Anterior cingulate cortex (tissue), 58 donors: ENCODE measurements at regions not wholly inside any gene's neighbourhood (a gene's known extent, or its start where the extent isn't known, plus 50 kb on each side); places are given as distances from the start of the nearest gene placed in this dataset.

Experiments
- DNase-seq, 58 donors: peaks; one replicate each; lab custom pipeline; 2025; lab: John Stamatoyannopoulos, UW

- DNase-seq, result no peak
Observed at GRCh38 chr4:144901141-144901540, 196.9 kb downstream of the ANAPC10 start.

DNA sequence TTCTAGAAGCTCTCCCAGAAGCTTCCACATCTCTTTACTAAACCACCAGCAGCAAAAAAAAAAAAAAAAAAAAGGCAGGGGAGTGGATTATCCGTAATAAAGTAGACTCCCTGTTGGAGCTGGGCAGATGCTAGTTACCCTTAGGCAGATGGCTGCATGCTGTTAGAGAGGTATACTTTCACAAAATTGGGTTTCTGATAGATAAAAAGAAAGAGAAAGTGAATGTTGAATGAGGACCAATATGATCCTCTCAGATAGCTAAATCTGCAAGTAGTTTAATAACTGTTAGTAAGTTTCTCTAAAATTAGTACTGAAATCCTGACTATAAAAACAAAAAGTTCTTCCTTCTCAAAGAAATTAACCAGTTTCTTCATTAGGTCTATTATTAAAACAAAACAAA, 195.4 kb downstream of the ANAPC10 start:
- no peak for DNase-seq

DNA sequence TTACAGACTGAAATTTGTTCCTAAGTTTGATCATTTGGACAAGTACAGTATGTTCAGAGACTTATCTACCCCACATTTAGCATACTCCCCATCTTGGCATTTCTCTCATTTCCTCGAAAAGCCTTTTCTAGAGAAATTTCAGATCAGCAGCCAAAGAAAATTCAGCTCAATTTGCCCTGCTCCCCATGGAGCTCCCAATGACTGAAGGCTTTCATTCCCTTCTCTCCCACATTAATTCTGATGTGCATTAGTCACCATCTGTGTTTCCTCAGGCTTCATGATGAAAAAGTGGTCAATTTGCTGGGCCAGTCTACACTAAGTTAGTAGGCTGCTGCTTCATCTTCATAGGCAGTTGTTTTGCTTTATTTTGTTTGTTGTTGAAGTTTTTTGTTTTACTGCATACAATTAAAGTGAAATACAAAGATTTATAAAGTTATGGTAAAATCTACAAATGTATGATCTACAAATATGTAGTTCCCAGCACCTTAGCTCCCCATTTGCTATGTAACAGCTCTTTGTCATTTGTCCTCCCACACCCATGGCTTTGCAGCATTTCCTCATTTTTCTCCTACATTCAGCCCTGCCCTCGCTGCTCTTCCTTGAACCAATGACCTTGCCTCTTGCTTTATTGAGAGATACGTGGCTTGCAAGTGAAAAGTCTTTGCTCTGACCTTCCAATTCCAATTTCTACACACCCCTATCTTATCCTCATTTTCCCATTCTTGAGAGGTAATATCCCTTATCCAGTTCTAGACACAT, 193.9 kb downstream of the ANAPC10 start:
- no peak for DNase-seq

- no peak for DNase-seq
Observed at GRCh38 chr4:144905286-144905685, 192.7 kb downstream of the ANAPC10 start.

DNA sequence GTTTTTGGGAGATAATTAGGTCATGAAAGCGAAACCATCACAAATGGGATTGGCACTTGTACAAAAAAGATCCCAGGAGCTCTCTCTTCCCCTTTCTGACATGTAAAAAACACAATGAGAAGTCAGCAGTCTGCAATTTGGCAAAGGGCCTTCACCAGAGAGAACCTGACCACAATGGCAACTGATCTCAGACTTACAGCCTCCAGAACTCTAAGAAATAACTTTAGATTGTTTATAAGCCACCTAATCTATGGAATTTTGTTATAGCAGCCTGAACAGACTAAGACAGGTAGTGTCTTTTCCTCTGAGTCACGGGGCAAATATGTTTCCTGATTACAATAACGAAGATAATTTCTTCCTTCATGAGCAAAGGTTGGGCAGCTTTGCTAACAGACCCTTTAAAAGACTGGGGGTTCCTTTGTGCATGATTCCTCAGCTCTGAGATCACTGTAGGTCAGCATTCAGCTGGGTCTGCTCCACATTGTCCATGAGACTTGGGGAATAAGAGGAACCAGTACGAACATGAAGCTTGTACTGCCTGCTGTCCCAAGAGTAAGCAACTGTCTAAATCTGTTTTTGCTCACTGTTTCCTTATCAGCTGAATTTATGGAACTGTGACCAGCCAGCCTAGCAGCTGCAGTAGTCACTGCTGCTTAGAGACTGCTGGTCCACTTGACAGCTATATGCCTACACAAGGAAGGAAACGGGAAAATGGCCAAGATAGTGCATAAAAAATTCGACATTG, 191.6 kb downstream of the ANAPC10 start:
- no peak for DNase-seq

GRCh38 chr4:144910723-144911122, 187.3 kb downstream of the ANAPC10 start:
- no peak for DNase-seq
